ENCODE measurements at regions not wholly inside any gene's neighbourhood (a gene's known extent, or its start where the extent isn't known, plus 50 kb on each side); places are given as distances from the start of the nearest gene placed in this dataset.

GRCh38 chr13:67736646-67737420, 506.7 kb upstream of the PCDH9 start:
- no peak overlapping the region for H3K27ac Mint-ChIP-seq
- H3K4me3 Mint-ChIP-seq = no peak overlapping the region
- ChIA-PET POLR2A (no interaction called here), CTCF (no interaction called here)
- no peaks in the 10 kb centered on the region for H3K4me1 Mint-ChIP-seq
- ATAC-seq (ENCODE audit: low read depth) (no peak), DNase-seq (no peak)
- intact Hi-C loops (cut with micrococcal nuclease) = no loop called here
- no peaks in the 10 kb centered on the region for H3K27me3 Mint-ChIP-seq
- H3K36me3 Mint-ChIP-seq (ENCODE audit: low read depth) = no peaks in the 10 kb centered on the region
- no peak for TF ChIP-seq CTCF (IDR thresholded peaks at IDR 0.05)
- H3K9me3 Mint-ChIP-seq = peaks cover 4% of the 10 kb centered on the region

GRCh38 chr13:67735651-67736050, 505.5 kb upstream of the PCDH9 start:
- ATAC-seq (ENCODE audit: low read depth) = no peak
- no peaks in the 10 kb centered on the region for H3K36me3 Mint-ChIP-seq (ENCODE audit: low read depth)
- ChIA-PET POLR2A (no interaction called here), CTCF (no interaction called here)
- H3K9me3 Mint-ChIP-seq = peaks cover 4% of the 10 kb centered on the region
- no peak for TF ChIP-seq CTCF (IDR thresholded peaks at IDR 0.05)
- intact Hi-C loops (cut with micrococcal nuclease) = no loop called here
- no peak for DNase-seq
- no peak overlapping the region for H3K27ac Mint-ChIP-seq
- H3K27me3 Mint-ChIP-seq = no peaks in the 10 kb centered on the region
- H3K4me1 Mint-ChIP-seq = no peaks in the 10 kb centered on the region
- H3K4me3 Mint-ChIP-seq = no peak overlapping the region

GRCh38 chr13:67726979-67727378, 496.8 kb upstream of the PCDH9 start:
- Mint-ChIP-seq H3K27ac (no peak overlapping the region), H3K9me3 (peaks cover 20% of the 10 kb centered on the region), H3K27me3 (no peaks in the 10 kb centered on the region), H3K4me1 (no peaks in the 10 kb centered on the region), H3K4me3 (no peak overlapping the region), H3K36me3 (ENCODE audit: low read depth) (no peaks in the 10 kb centered on the region)
- intact Hi-C loops (cut with micrococcal nuclease) = no loop called here
- TF ChIP-seq CTCF (IDR thresholded peaks at IDR 0.05) = no peak
- POLR2A ChIA-PET = no interaction called here
- DNase-seq (no peak), ATAC-seq (ENCODE audit: low read depth) (no peak)
- CTCF ChIA-PET = no interaction called here

GRCh38 chr13:67725999-67726398, 495.9 kb upstream of the PCDH9 start:
- no peak for DNase-seq
- POLR2A ChIA-PET = no interaction called here
- Mint-ChIP-seq H3K4me3 (no peak overlapping the region), H3K9me3 (peaks cover 20% of the 10 kb centered on the region), H3K4me1 (no peaks in the 10 kb centered on the region), H3K27me3 (no peaks in the 10 kb centered on the region), H3K36me3 (ENCODE audit: low read depth) (no peaks in the 10 kb centered on the region), H3K27ac (no peak overlapping the region)
- TF ChIP-seq CTCF (IDR thresholded peaks at IDR 0.05) = no peak
- CTCF ChIA-PET = no interaction called here
- no peak for ATAC-seq (ENCODE audit: low read depth)
- intact Hi-C loops (cut with micrococcal nuclease) = no loop called here

- Mint-ChIP-seq H3K4me3 (no peak overlapping the region), H3K4me1 (no peaks in the 10 kb centered on the region), H3K36me3 (ENCODE audit: low read depth) (no peaks in the 10 kb centered on the region), H3K9me3 (peaks cover 6% of the 10 kb centered on the region), H3K27me3 (no peaks in the 10 kb centered on the region), H3K27ac (no peak overlapping the region)
- POLR2A ChIA-PET = no interaction called here
- ATAC-seq (ENCODE audit: low read depth) (no peak), DNase-seq (no peak)
- intact Hi-C loops (cut with micrococcal nuclease) = no loop called here
- CTCF ChIA-PET = no interaction called here
- no peak for TF ChIP-seq CTCF (IDR thresholded peaks at IDR 0.05)
Observed at GRCh38 chr13:67713571-67713970, 483.4 kb upstream of the PCDH9 start.

Data from activated B cell treated with CpG ODN at 0.5 μM for 24 hours (primary cell).